Tibial nerve (tissue), 4 donors: ENCODE measurements at regions not wholly inside any gene's neighbourhood (a gene's known extent, or its start where the extent isn't known, plus 50 kb on each side); places are given as distances from the start of the nearest gene placed in this dataset.

ENCODE experiments used
- DNase-seq, 2 donors: peaks; one replicate each; pipeline ENCODE4 v3.0.0-alpha.2; 2019; ENCODE audit warnings: low spot score in 2 of 2
- H3K27ac ChIP-seq, 4 donors: fragments of 200-600 bp; sonication (generic) in 3 of 4; one replicate each; pipeline ENCODE4 v1.5.1; 2017 to 2019; ENCODE audit warnings: mild to moderate bottlenecking in 1 of 4
- H3K27me3 ChIP-seq, 2 donors: fragments of 200-600 bp; sonication (generic) in 1 of 2; one replicate each; pipeline versions ENCODE4 v1.5.1 to v1.6.0; 2017 to 2019
- H3K36me3 ChIP-seq, 3 donors: fragments of 200-600 bp; sonication (generic); one replicate each; pipeline ENCODE4 v1.5.1; 2018 to 2019
- H3K4me1 ChIP-seq, 4 donors: fragments of 200-600 bp; sonication (generic) in 3 of 4; one replicate each; pipeline ENCODE4 v1.5.1; 2017 to 2019
- H3K4me3 ChIP-seq, 4 donors: fragments of 200-600 bp; sonication (generic) in 3 of 4; one replicate each; pipeline ENCODE4 v1.5.1; 2017 to 2019; ENCODE audit warnings: mild to moderate bottlenecking in 1 of 4, moderate library complexity in 1 of 4
- H3K9me3 ChIP-seq, 4 donors: fragments of 200-600 bp; sonication (generic) in 3 of 4; one replicate each; pipeline ENCODE4 v1.5.1; 2017 to 2019
- EP300 ChIP-seq, 2 donors: sonication (generic); formaldehyde crosslinking; IDR thresholded peaks; one replicate each; pipeline ENCODE4 v1.6.1; 2017; ENCODE audit warnings: antibody characterized with exemption in 2 of 2, mild to moderate bottlenecking in 1 of 2
- POLR2A ChIP-seq, 2 donors: fragments of 450-650 bp; IDR thresholded peaks; one replicate each; pipeline ENCODE4 v1.6.1; 2017; ENCODE audit warnings: antibody characterized with exemption in 2 of 2, mild to moderate bottlenecking in 2 of 2, moderate library complexity in 2 of 2
- WGBS, 2 donors: methylation state at CpG; one replicate each; pipeline ENCODE4 v1.1.5; 2018; 5-methylcytosine and 5-hydroxymethylcytosine counted together
- TF ChIP-seq, protein P1 (sequence below), 5 experiments: fragments of 200-600 bp in 3 of 5; fragments of 450-650 bp in 2 of 5; sonication (generic) in 3 of 5; IDR thresholded peaks; one replicate each; pipeline ENCODE4 v1.5.1; 2016 to 2019; ENCODE audit warnings: antibody characterized with exemption in 5 of 5, mild to moderate bottlenecking in 3 of 5, moderate library complexity in 2 of 5

DNA sequence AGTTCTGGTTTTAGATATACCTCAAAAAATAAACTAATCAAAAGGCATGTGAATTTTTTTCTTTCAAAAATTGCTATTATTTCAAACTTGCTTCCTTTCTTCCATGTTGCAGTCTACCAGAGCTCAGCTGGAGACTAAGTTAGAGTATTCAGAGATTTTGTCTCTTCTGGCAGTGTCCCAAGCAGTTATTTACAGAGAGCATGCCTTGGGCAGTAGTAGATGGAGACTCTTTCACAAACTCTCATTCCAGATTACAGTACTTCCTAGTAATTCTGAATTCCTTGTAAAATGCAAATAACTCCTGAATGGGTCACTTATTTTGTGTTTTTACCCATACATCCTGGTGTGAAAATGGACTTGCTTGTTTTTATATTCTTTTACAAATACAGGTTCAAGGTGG, 703.4 kb downstream of the EPHA7 start:
- H3K27me3 ChIP-seq: no peaks in the 10 kb centered on the region
- no peak overlapping the region for H3K4me3 ChIP-seq
- no peak for TF ChIP-seq POLR2A (IDR thresholded peaks at IDR 0.05)
- TF ChIP-seq EP300 (IDR thresholded peaks at IDR 0.05): no peak
- TF ChIP-seq, protein P1, sequence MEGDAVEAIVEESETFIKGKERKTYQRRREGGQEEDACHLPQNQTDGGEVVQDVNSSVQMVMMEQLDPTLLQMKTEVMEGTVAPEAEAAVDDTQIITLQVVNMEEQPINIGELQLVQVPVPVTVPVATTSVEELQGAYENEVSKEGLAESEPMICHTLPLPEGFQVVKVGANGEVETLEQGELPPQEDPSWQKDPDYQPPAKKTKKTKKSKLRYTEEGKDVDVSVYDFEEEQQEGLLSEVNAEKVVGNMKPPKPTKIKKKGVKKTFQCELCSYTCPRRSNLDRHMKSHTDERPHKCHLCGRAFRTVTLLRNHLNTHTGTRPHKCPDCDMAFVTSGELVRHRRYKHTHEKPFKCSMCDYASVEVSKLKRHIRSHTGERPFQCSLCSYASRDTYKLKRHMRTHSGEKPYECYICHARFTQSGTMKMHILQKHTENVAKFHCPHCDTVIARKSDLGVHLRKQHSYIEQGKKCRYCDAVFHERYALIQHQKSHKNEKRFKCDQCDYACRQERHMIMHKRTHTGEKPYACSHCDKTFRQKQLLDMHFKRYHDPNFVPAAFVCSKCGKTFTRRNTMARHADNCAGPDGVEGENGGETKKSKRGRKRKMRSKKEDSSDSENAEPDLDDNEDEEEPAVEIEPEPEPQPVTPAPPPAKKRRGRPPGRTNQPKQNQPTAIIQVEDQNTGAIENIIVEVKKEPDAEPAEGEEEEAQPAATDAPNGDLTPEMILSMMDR (IDR thresholded peaks at IDR 0.05): no peak
- no peaks in the 10 kb centered on the region for H3K4me1 ChIP-seq
- H3K27ac ChIP-seq: no peak overlapping the region
- no peak for DNase-seq
- peaks cover 0 to 2% (median 0%) of the 10 kb centered on the region in 4 donors for H3K9me3 ChIP-seq
- H3K36me3 ChIP-seq: no peaks in the 10 kb centered on the region

DNA sequence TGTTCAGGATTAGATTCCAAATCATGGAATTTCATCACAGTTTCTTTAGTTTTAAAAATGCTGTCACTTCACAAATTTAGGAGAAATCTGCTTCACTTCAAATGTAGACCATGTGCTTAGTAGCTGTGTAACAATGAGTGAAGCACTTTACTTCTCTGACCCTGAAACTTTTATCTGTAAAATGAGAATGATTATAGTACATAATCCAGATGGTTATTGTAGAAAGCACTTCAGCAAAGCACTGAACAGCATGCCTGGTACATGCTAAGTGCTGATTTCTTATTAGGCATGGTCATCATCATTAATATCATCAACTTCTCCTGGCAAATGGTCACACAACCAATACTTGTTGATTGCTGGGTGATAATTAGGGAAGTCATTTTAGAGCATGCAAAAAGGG, 705.0 kb downstream of the EPHA7 start:
- no peaks in the 10 kb centered on the region for H3K9me3 ChIP-seq
- no peaks in the 10 kb centered on the region for H3K36me3 ChIP-seq
- no peak overlapping the region for H3K4me3 ChIP-seq
- DNase-seq: no peak
- H3K27me3 ChIP-seq: no peaks in the 10 kb centered on the region
- H3K4me1 ChIP-seq: no peaks in the 10 kb centered on the region
- TF ChIP-seq, protein P1 (IDR thresholded peaks at IDR 0.05): no peak
- TF ChIP-seq POLR2A (IDR thresholded peaks at IDR 0.05) (no peak), EP300 (IDR thresholded peaks at IDR 0.05) (no peak)
- H3K27ac ChIP-seq: no peak overlapping the region

DNA sequence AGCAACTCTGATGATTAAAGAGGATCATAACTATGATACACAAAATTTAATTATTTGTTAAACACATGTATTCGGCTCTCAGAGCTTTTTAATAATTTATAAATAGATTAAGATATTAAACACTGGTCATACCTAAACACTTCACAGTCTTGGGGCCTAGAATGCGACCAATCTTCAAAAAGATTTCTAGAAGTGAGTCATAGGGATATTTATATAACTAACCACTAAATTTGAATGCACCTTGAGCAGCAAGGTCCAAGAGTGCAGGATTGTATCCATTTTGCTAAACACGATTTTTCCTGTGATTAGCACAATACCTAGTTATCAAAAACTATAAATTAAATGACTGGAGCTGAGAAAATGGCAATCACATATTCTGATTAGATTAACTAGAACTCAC, 709.3 kb downstream of the EPHA7 start:
- no peak overlapping the region for H3K27ac ChIP-seq
- DNase-seq: no peak
- H3K4me3 ChIP-seq: no peak overlapping the region
- H3K4me1 ChIP-seq: no peaks in the 10 kb centered on the region
- WGBS, 2 donors: 91 to 93% methylated on average over 3 of the region's 3 CpGs
- no peaks in the 10 kb centered on the region for H3K36me3 ChIP-seq
- H3K27me3 ChIP-seq: no peaks in the 10 kb centered on the region
- H3K9me3 ChIP-seq: no peaks in the 10 kb centered on the region
- TF ChIP-seq, protein P1 (IDR thresholded peaks at IDR 0.05): no peak
- TF ChIP-seq EP300 (IDR thresholded peaks at IDR 0.05): no peak
- no peak for TF ChIP-seq POLR2A (IDR thresholded peaks at IDR 0.05)

DNA sequence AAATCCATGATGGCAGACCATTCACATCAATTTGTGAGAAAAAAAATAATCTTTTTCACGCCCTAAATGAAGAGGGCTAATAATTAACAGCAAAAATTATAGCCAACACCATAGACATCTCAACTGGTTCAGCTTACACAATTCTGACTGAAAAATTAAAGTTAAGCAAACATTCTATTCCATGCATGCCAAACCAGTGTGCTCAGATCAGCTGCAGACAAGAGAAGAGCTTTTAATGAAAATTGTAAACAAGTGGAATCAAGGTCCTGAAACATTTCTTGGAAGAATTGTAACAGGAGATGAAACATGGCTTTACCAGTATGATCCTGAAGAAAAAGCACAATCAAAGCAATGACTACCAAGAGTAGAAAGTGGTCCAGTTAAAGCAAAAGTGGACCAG, 710.4 kb downstream of the EPHA7 start:
- Histone ChIP-seq H3K27me3 (no peaks in the 10 kb centered on the region), H3K4me3 (no peak overlapping the region), H3K36me3 (no peaks in the 10 kb centered on the region), H3K4me1 (no peaks in the 10 kb centered on the region), H3K9me3 (no peaks in the 10 kb centered on the region), H3K27ac (no peak overlapping the region)
- TF ChIP-seq, protein P1 (IDR thresholded peaks at IDR 0.05): no peak
- no peak for TF ChIP-seq POLR2A (IDR thresholded peaks at IDR 0.05)
- TF ChIP-seq EP300 (IDR thresholded peaks at IDR 0.05): no peak
- DNase-seq: no peak
- 87 to 90% methylated on average over 1 of the region's 1 CpG for WGBS, 2 donors

DNA sequence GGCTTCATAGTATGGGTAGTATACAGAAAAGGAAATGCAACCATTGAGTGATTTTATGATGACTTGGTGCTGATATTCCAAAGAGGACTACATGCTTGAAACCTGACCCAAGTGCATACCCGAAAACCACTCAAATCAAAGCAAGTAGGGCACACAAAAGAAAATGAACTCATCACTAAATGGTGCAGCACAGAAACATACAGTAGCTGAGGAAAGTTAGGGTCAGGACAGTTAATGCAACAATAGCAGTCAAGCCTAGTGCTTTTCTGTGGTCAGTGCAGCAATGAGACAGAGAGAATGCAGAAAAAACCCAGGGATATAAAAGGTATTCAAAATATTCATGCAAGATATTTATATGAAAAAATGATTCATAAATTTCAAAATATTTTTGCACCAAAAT, 711.1 kb downstream of the EPHA7 start:
- 85 to 97% methylated on average over 1 of the region's 1 CpG for whole genome bisulfite sequencing, 2 donors
- H3K4me3 ChIP-seq: no peak overlapping the region

More for the DNA sequence above, 711.1 kb downstream of the EPHA7 start:
- DNase-seq: no peak
- Histone ChIP-seq H3K36me3 (no peaks in the 10 kb centered on the region), H3K9me3 (no peaks in the 10 kb centered on the region), H3K27ac (no peak overlapping the region), H3K27me3 (no peaks in the 10 kb centered on the region), H3K4me1 (no peaks in the 10 kb centered on the region)
- TF ChIP-seq EP300 (IDR thresholded peaks at IDR 0.05) (no peak), POLR2A (IDR thresholded peaks at IDR 0.05) (no peak)
- TF ChIP-seq, protein P1 (IDR thresholded peaks at IDR 0.05): no peak
